ENCODE measurements at regions not wholly inside any gene's neighbourhood (a gene's known extent, or its start where the extent isn't known, plus 50 kb on each side); places are given as distances from the start of the nearest gene placed in this dataset.

DNA sequence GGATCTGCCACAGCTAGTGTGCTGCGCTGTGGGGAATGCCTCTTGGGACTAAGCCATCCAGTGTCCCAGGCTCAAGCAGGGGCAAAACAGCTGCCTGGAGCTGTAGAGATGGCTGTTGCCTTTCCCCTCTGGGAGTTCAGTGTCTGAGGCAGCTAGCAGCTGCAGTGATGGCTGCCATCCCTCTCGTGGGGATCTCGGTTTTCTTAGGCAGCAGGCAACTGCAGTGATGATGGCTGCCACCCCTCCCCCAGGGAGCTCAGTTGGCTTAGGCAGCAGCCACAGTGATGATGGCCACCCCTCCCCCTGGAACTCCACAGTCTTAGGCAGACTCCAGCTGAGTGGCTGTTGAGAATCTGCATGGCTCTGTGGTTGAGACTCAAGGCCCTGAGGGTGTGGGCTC, 1389.2 kb upstream of the NUDT12 start:
- H3K27ac Mint-ChIP-seq (ENCODE audit: unreplicated experiment) = no peak overlapping the region
- no peak overlapping the region for H3K4me3 Mint-ChIP-seq (ENCODE audit: low read depth, unreplicated experiment)
- TF ChIP-seq, protein P1, sequence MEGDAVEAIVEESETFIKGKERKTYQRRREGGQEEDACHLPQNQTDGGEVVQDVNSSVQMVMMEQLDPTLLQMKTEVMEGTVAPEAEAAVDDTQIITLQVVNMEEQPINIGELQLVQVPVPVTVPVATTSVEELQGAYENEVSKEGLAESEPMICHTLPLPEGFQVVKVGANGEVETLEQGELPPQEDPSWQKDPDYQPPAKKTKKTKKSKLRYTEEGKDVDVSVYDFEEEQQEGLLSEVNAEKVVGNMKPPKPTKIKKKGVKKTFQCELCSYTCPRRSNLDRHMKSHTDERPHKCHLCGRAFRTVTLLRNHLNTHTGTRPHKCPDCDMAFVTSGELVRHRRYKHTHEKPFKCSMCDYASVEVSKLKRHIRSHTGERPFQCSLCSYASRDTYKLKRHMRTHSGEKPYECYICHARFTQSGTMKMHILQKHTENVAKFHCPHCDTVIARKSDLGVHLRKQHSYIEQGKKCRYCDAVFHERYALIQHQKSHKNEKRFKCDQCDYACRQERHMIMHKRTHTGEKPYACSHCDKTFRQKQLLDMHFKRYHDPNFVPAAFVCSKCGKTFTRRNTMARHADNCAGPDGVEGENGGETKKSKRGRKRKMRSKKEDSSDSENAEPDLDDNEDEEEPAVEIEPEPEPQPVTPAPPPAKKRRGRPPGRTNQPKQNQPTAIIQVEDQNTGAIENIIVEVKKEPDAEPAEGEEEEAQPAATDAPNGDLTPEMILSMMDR (IDR thresholded peaks at IDR 0.05; ENCODE audit: unreplicated experiment) = no peak
- no peak for DNase-seq
- no TSS peak for BruUV-seq (replicated peaks)
- no peaks in the 10 kb centered on the region for H3K9me3 Mint-ChIP-seq (ENCODE audit: low read depth, unreplicated experiment)
- no peaks in the 10 kb centered on the region for H3K27me3 Mint-ChIP-seq (ENCODE audit: unreplicated experiment)
- no peaks in the 10 kb centered on the region for H3K4me1 Mint-ChIP-seq (ENCODE audit: low read depth, unreplicated experiment)
- intact Hi-C loops (cut with micrococcal nuclease; ENCODE audit: unreplicated experiment) = no loop called here
- CTCF ChIA-PET = no interaction called here
- no peaks in the 10 kb centered on the region for H3K36me3 Mint-ChIP-seq (ENCODE audit: insufficient read depth, unreplicated experiment)

DNA sequence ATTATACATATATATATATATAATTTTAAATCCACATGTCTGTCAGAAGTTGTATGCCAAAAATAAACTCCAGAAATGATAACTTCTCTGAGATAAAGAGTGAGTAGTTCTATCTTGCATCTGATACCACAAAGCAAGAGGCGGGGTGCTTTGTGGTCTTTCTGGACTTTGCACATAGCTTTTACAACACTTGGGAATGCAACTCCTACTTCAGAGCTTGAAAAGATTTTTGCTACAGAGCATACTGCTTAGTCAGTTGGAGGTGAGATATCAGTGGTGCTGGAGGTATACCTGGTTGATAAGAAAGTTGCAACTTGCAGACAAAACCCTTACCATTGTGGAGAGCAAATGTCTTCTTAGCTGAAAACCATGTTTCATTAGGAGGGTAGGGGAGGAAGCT, 1384.5 kb upstream of the NUDT12 start:
- H3K27me3 Mint-ChIP-seq (ENCODE audit: unreplicated experiment) = no peaks in the 10 kb centered on the region
- H3K36me3 Mint-ChIP-seq (ENCODE audit: insufficient read depth, unreplicated experiment) = no peaks in the 10 kb centered on the region
- no peaks in the 10 kb centered on the region for H3K4me1 Mint-ChIP-seq (ENCODE audit: low read depth, unreplicated experiment)
- H3K9me3 Mint-ChIP-seq (ENCODE audit: low read depth, unreplicated experiment) = peaks cover 3% of the 10 kb centered on the region
- intact Hi-C loops (cut with micrococcal nuclease; ENCODE audit: unreplicated experiment) = no loop called here
- no peak overlapping the region for H3K27ac Mint-ChIP-seq (ENCODE audit: unreplicated experiment)
- TF ChIP-seq, protein P1 (IDR thresholded peaks at IDR 0.05; ENCODE audit: unreplicated experiment) = no peak
- DNase-seq = no peak
- BruUV-seq (replicated peaks) = no TSS peak
- CTCF ChIA-PET = no interaction called here
- H3K4me3 Mint-ChIP-seq (ENCODE audit: low read depth, unreplicated experiment) = no peak overlapping the region

DNA sequence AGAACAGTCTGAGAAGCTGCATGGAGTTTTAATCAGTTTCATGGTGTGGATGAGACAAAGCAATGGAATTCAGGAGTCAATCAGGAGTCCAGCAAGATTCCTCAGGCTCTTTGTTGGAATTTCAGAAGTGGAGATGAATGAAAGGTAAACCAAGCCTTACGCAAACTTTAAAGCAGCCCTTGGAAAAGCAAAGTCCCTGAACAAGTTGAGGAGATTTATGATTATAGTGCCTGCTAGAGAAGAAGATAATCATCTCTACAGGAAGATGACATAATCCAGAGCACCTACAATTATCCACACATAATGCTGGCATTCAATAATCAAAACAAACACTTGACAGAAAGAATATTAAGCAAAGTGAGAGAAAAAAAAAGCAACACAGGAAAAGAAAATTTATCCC, 1380.1 kb upstream of the NUDT12 start:
- Mint-ChIP-seq H3K4me1 (ENCODE audit: low read depth, unreplicated experiment) (no peaks in the 10 kb centered on the region), H3K27ac (ENCODE audit: unreplicated experiment) (no peak overlapping the region), H3K4me3 (ENCODE audit: low read depth, unreplicated experiment) (no peak overlapping the region), H3K9me3 (ENCODE audit: low read depth, unreplicated experiment) (peaks cover 3% of the 10 kb centered on the region), H3K36me3 (ENCODE audit: insufficient read depth, unreplicated experiment) (no peaks in the 10 kb centered on the region), H3K27me3 (ENCODE audit: unreplicated experiment) (no peaks in the 10 kb centered on the region)
- CTCF ChIA-PET = no interaction called here
- TF ChIP-seq, protein P1 (IDR thresholded peaks at IDR 0.05; ENCODE audit: unreplicated experiment) = no peak
- intact Hi-C loops (cut with micrococcal nuclease; ENCODE audit: unreplicated experiment) = no loop called here
- no TSS peak for BruUV-seq (replicated peaks)
- DNase-seq = no peak

DNA sequence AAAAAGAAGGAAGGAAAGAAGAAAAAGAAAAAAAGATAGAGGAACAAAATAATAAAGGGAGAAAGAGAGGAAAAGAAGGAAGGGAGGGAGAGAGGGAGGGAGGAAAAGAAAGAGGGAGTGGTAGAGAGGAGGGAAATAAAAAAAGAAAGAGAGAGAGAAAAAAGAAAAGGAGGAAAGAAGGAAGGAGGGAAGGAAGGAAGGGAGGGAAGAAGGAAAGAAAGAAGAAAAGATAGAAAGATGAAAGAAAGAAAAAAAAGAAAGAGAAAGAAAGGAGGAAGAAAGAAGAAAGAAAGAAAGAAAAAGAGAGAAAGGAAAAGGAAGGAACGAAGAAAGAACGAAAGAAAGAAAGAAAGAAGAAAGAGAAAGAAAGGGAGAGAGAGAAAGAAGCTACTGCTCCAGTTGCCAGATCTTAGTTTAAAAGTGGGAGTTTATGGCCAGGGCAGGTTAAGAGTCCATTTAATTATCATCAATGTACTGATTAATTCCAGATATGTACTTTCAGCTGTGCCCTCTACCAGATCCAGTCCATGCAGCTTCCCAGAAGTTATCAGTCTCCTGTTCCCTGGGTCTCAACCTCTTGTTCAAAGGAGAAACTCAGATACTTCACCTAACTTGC, 1378.5 kb upstream of the NUDT12 start:
- intact Hi-C loops (cut with micrococcal nuclease; ENCODE audit: unreplicated experiment) = no loop called here
- no TSS peak for BruUV-seq (replicated peaks)
- H3K27ac Mint-ChIP-seq (ENCODE audit: unreplicated experiment) = no peak overlapping the region
- CTCF ChIA-PET = no interaction called here
- TF ChIP-seq, protein P1 (IDR thresholded peaks at IDR 0.05; ENCODE audit: unreplicated experiment) = no peak
- H3K4me3 Mint-ChIP-seq (ENCODE audit: low read depth, unreplicated experiment) = no peak overlapping the region
- H3K4me1 Mint-ChIP-seq (ENCODE audit: low read depth, unreplicated experiment) = no peaks in the 10 kb centered on the region
- DNase-seq = no peak
- H3K36me3 Mint-ChIP-seq (ENCODE audit: insufficient read depth, unreplicated experiment) = no peaks in the 10 kb centered on the region
- no peaks in the 10 kb centered on the region for H3K27me3 Mint-ChIP-seq (ENCODE audit: unreplicated experiment)
- H3K9me3 Mint-ChIP-seq (ENCODE audit: low read depth, unreplicated experiment) = no peaks in the 10 kb centered on the region

Measured in Calu3 (cell line).